GM13976 (cell line): ENCODE measurements at regions not wholly inside any gene's neighbourhood (a gene's known extent, or its start where the extent isn't known, plus 50 kb on each side); places are given as distances from the start of the nearest gene placed in this dataset.
"Not testable (repeated sequence)": the region's sequence is repeated elsewhere in the genome, so short reads cannot be mapped to it uniquely, and the experiment has no call there.

ENCODE experiments used
- DNase-seq: peaks from one replicate; pipeline ENCODE4 v3.0.0; 2012; ENCODE audit warnings: low spot score
- CTCF ChIP-seq: IDR thresholded peaks from 2 replicates; pipeline ENCODE4 v1.5.1; 2012; ENCODE audit warnings: borderline replicate concordance, mild to moderate bottlenecking; ENCODE audit not compliant: insufficient read depth; ENCODE audit errors: extremely low read depth, missing control alignments, control extremely low read depth
- in situ Hi-C: fragments of 300-500 bp; cut with MboI; formaldehyde crosslinking; loops from one replicate; pipeline ENCODE4 v1.12.0; 2022; ENCODE audit warnings: low sequenced_read_pairs, mixed read lengths, inconsistent platforms; ENCODE audit not compliant: unreplicated experiment

GRCh38 chr2:192971981-192972380, 777.2 kb upstream of the TMEFF2 start:
- no peak for TF ChIP-seq CTCF
- in situ Hi-C loops: no loop called here
- DNase-seq: no peak

GRCh38 chr2:192969055-192969454, 774.3 kb upstream of the TMEFF2 start:
- no peak for TF ChIP-seq CTCF
- in situ Hi-C loops: no loop called here
- no peak for DNase-seq

- in situ Hi-C loops: no loop called here
- no peak for DNase-seq
- no peak for TF ChIP-seq CTCF
Measured at GRCh38 chr2:192960945-192961344, 766.2 kb upstream of the TMEFF2 start.

GRCh38 chr2:192958615-192959014, 763.9 kb upstream of the TMEFF2 start:
- DNase-seq, in situ Hi-C loops: not testable (repeated sequence)

- no peak for TF ChIP-seq CTCF
- no peak for DNase-seq
- in situ Hi-C loops: no loop called here
Measured at GRCh38 chr2:192957425-192957824, 762.7 kb upstream of the TMEFF2 start.

GRCh38 chr2:192953116-192953515, 758.4 kb upstream of the TMEFF2 start:
- in situ Hi-C loops: no loop called here
- no peak for DNase-seq

GRCh38 chr2:192952245-192952644, 757.5 kb upstream of the TMEFF2 start:
- in situ Hi-C loops: no loop called here
- TF ChIP-seq CTCF: no peak
- DNase-seq: no peak

More at GRCh38 chr2:192953116-192953515, 758.4 kb upstream of the TMEFF2 start:
- no peak for TF ChIP-seq CTCF
